Lower lobe of right lung (tissue), 2 donors: ENCODE measurements at regions not wholly inside any gene's neighbourhood (a gene's known extent, or its start where the extent isn't known, plus 50 kb on each side); places are given as distances from the start of the nearest gene placed in this dataset.
"Not testable (repeated sequence)": the region's sequence is repeated elsewhere in the genome, so short reads cannot be mapped to it uniquely, and the experiment has no call there.

Experiments
- ATAC-seq, 2 donors: fragments of 200-7000 bp; cut with Tn5 transposase; one replicate each; pipeline ENCODE4 v1.9.1; 2020 to 2022; ENCODE audit warnings: mild to moderate bottlenecking in 2 of 2, moderate library complexity in 2 of 2
- DNase-seq: peaks from one replicate; pipeline ENCODE4 v3.0.0-alpha.2; 2020
- H3K27ac ChIP-seq: fragments of 200-600 bp; one replicate; pipeline ENCODE4 v1.8.0; 2022
- H3K27me3 ChIP-seq: fragments of 200-600 bp; one replicate; pipeline ENCODE4 v1.8.0; 2022; ENCODE audit warnings: low read depth
- H3K36me3 ChIP-seq: fragments of 200-600 bp; one replicate; pipeline ENCODE4 v1.8.0; 2022; ENCODE audit warnings: mild to moderate bottlenecking
- H3K4me1 ChIP-seq: fragments of 200-600 bp; one replicate; pipeline ENCODE4 v1.8.0; 2022
- H3K4me3 ChIP-seq: fragments of 200-600 bp; one replicate; pipeline ENCODE4 v1.8.0; 2022; ENCODE audit warnings: mild to moderate bottlenecking
- H3K9me3 ChIP-seq: fragments of 200-600 bp; one replicate; pipeline ENCODE4 v1.8.0; 2022
- CTCF ChIP-seq: fragments of 200-600 bp; IDR thresholded peaks from one replicate; pipeline ENCODE4 v1.8.0; 2022; ENCODE audit warnings: antibody characterized with exemption, mild to moderate bottlenecking
- intact Hi-C: fragments of 100-400 bp; cut with DNase I; formaldehyde crosslinking; loops from one replicate; pipeline ENCODE4 v1.11.0; 2022
- donor health status: DM: no; HTN: yes; CAD: no; lungs with severe emphysema.

DNA sequence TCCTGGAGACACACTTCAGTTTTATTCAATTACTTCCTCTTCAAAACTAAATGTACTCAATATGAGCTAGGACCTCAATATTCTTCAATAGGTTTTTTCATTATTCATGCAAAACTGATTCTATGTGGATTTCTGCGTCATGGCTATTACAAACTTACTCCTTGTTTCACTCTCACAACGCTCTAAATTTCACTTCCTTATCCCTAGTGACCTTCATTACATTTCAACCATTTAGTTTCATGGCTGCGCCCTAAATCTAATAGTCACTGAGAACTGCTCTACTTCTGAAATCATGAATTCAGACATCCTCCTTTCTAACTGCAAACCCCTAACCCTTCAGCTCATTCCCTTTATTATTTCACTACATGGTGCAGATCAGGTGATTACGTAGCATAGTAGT is 93.9 kb downstream of the SLC25A46 start:
- no peak for TF ChIP-seq CTCF
- peaks cover 14% of the 10 kb centered on the region for H3K9me3 ChIP-seq
- DNase-seq = no peak
- no peak overlapping the region for H3K27ac ChIP-seq
- H3K4me3 ChIP-seq = no peak overlapping the region
- H3K4me1 ChIP-seq = no peaks in the 10 kb centered on the region
- no peaks in the 10 kb centered on the region for H3K27me3 ChIP-seq
- intact Hi-C loops = no loop called here
- no peaks in the 10 kb centered on the region for H3K36me3 ChIP-seq
- no peak for ATAC-seq

GRCh38 chr5:110834933-110835332 is 96.1 kb downstream of the SLC25A46 start:
- DNase-seq, H3K4me3 ChIP-seq, intact Hi-C loops, H3K4me1 ChIP-seq, ATAC-seq, H3K27ac ChIP-seq, H3K36me3 ChIP-seq, H3K9me3 ChIP-seq, H3K27me3 ChIP-seq: not testable (repeated sequence)

DNA sequence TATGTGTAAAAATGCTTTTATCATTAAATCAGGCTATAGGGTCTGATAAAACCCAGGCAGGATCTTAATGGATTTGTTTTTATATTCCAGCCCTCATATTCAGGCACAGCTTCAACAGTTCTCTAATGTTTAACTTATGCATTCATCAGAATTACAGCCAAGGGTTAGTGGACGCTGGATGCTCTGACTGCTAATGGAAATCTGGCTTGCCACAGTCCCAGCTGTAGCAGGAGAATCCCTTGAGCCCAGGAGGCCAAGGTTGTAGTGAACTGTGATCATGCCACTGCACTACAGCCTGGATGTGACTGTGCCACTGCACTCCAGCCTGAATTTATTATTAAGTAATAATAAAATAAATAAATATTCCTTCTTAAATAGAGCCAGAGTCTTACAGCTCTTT is 98.0 kb downstream of the SLC25A46 start:
- no peak for ATAC-seq
- H3K27ac ChIP-seq = no peak overlapping the region
- H3K4me1 ChIP-seq = no peaks in the 10 kb centered on the region
- H3K4me3 ChIP-seq = no peak overlapping the region
- no peaks in the 10 kb centered on the region for H3K36me3 ChIP-seq
- no peak for DNase-seq
- intact Hi-C loops = no loop called here
- no peak for TF ChIP-seq CTCF
- no peaks in the 10 kb centered on the region for H3K9me3 ChIP-seq
- H3K27me3 ChIP-seq = no peaks in the 10 kb centered on the region

DNA sequence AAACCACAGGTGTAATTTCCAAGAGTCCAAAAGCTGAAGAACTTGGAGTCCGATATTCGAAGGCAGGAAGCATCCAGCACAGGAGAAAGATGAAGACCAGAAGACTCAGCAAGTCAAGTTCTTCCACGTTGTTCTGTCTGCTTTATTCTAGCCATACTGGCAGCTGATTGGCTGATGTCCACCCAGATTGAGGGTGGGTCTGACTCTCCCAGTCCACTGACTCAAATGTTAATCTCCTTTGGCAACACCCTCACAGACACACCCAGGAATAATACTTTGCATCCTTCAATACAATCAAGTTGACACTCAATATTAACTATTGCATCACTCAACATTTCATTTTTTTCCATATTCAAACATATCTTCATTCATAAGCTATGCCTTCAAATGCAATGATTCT is 99.5 kb downstream of the SLC25A46 start:
- not testable (repeated sequence) for DNase-seq

GRCh38 chr5:110838961-110839360 is 100.2 kb downstream of the SLC25A46 start:
- Histone ChIP-seq H3K9me3 (no peaks in the 10 kb centered on the region), H3K27me3 (no peaks in the 10 kb centered on the region), H3K27ac (no peak overlapping the region), H3K4me3 (no peak overlapping the region), H3K36me3 (no peaks in the 10 kb centered on the region), H3K4me1 (no peaks in the 10 kb centered on the region)
- intact Hi-C loops = no loop called here
- TF ChIP-seq CTCF = no peak
- ATAC-seq (no peak), DNase-seq (no peak)

More for the DNA sequence above, 99.5 kb downstream of the SLC25A46 start:
- intact Hi-C loops, H3K27me3 ChIP-seq, ATAC-seq, H3K27ac ChIP-seq, H3K36me3 ChIP-seq, H3K4me1 ChIP-seq, H3K9me3 ChIP-seq, H3K4me3 ChIP-seq: not testable (repeated sequence)

GRCh38 chr5:110840347-110840960 is 101.6 kb downstream of the SLC25A46 start:
- DNase-seq (no peak), ATAC-seq (no peak)
- intact Hi-C loops = no loop called here
- Histone ChIP-seq H3K9me3 (no peaks in the 10 kb centered on the region), H3K4me3 (no peak overlapping the region), H3K4me1 (no peaks in the 10 kb centered on the region), H3K36me3 (no peaks in the 10 kb centered on the region), H3K27ac (no peak overlapping the region), H3K27me3 (no peaks in the 10 kb centered on the region)
- TF ChIP-seq CTCF = no peak

DNA sequence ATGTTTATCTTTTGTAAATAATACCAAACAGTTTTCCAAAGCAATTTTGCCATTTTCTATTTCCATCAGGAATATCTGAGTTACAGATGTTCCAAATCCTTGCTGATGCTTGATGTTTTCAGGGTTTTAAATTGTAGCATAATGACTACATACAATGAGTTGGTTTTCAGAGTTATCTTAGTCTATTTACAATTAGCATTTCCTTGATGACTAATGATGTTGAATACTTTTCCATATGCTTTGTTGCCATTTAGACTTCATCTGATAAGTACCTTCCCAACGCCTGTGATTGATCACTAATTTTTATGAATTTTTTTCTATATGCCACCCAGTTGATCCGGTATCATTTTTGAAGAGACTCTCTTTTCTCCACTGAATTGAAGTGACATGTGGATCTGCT is 102.3 kb downstream of the SLC25A46 start:
- DNase-seq (no peak), ATAC-seq (no peak)
- intact Hi-C loops = no loop called here
- Histone ChIP-seq H3K9me3 (no peaks in the 10 kb centered on the region), H3K4me3 (no peak overlapping the region), H3K4me1 (no peaks in the 10 kb centered on the region), H3K36me3 (no peaks in the 10 kb centered on the region), H3K27ac (no peak overlapping the region), H3K27me3 (no peaks in the 10 kb centered on the region)
- no peak for TF ChIP-seq CTCF
